ENCODE measurements at regions not wholly inside any gene's neighbourhood (a gene's known extent, or its start where the extent isn't known, plus 50 kb on each side); places are given as distances from the start of the nearest gene placed in this dataset.

DNA sequence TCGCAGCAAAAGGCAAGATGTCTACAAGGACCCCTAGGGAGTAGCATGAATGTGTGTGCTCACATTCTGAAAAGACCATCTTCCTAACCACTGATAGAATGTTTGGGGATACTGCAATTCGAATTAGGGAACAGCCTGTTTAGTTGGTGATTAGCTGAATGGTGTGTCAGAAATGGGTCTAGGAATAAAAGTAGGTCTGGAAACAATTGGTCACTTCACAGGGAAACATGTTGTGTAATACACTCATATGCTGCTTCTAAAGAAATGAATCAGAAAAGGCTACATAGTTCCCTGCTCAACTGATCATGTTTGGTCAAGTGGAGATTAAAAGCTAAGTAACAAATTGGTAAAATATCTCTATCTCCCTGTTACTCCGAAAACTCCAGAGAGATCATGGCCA, 2362.4 kb upstream of the TENM3 start:
- Mint-ChIP-seq H3K27ac (ENCODE audit: unreplicated experiment) (no peak overlapping the region), H3K9me3 (ENCODE audit: unreplicated experiment) (no peaks in the 10 kb centered on the region), H3K36me3 (ENCODE audit: low read depth, unreplicated experiment) (no peaks in the 10 kb centered on the region), H3K4me1 (ENCODE audit: unreplicated experiment) (no peaks in the 10 kb centered on the region), H3K4me3 (ENCODE audit: unreplicated experiment) (no peak overlapping the region), H3K27me3 (ENCODE audit: unreplicated experiment) (no peaks in the 10 kb centered on the region)
- DNase-seq (ENCODE audit: low spot score): no peak
- TF ChIP-seq, protein P1, sequence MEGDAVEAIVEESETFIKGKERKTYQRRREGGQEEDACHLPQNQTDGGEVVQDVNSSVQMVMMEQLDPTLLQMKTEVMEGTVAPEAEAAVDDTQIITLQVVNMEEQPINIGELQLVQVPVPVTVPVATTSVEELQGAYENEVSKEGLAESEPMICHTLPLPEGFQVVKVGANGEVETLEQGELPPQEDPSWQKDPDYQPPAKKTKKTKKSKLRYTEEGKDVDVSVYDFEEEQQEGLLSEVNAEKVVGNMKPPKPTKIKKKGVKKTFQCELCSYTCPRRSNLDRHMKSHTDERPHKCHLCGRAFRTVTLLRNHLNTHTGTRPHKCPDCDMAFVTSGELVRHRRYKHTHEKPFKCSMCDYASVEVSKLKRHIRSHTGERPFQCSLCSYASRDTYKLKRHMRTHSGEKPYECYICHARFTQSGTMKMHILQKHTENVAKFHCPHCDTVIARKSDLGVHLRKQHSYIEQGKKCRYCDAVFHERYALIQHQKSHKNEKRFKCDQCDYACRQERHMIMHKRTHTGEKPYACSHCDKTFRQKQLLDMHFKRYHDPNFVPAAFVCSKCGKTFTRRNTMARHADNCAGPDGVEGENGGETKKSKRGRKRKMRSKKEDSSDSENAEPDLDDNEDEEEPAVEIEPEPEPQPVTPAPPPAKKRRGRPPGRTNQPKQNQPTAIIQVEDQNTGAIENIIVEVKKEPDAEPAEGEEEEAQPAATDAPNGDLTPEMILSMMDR (IDR thresholded peaks at IDR 0.05; ENCODE audit: unreplicated experiment): no peak

DNA sequence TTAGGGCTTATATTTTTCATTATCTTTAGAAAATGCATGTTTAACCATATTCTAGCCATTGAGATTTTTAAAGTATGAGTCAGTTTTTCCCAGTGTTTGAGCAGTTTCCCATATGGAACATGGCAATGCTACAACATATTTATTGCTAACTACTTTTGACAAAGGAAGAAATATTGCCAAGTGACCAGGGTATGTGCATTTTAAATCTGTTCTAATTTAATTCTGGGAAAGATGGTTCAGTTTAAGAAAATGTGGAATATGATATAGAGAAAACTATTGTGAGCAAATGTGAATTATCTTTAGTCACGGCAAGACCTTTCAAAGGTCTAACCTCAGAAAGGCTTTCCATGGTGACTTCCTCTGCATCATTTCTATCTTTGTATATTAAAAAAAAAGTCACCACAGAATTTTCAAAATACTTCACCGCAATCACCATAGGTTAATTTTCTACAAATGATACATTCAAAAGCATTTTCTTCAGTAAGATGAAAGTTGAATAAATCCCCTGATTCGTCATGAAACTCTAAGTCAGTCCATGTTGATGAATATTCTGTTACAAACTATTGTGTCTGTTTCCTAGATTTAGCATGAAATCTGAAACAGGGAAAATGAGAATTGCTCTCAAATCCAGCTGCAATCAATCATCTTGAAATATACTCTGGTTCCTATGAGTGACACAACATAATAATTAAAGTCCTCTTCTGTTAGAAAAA, 2349.0 kb upstream of the TENM3 start:
- Mint-ChIP-seq H3K36me3 (ENCODE audit: low read depth, unreplicated experiment) (no peaks in the 10 kb centered on the region), H3K4me3 (ENCODE audit: unreplicated experiment) (no peak overlapping the region), H3K27ac (ENCODE audit: unreplicated experiment) (no peak overlapping the region), H3K4me1 (ENCODE audit: unreplicated experiment) (no peaks in the 10 kb centered on the region), H3K9me3 (ENCODE audit: unreplicated experiment) (no peaks in the 10 kb centered on the region), H3K27me3 (ENCODE audit: unreplicated experiment) (no peaks in the 10 kb centered on the region)
- TF ChIP-seq, protein P1 (IDR thresholded peaks at IDR 0.05; ENCODE audit: unreplicated experiment): no peak
- no peak for DNase-seq (ENCODE audit: low spot score)

DNA sequence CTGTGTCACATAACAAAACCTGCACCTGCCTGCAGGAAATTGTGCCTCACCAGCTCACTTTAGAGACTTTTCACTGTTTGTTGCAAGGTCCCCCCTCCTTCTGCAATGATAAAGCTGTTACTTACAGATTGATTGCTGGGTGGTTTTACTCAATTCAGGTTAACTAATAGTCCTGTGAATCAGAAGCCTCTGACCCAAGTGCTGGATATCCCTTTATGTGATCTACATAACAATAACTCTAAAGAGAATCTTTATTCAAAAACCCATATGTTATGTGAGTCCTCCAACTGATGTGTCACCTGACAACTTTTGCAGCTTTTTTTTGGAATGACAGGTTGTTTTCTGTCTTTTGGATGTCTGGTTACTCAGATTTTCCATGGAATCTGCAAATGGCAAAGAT, 2323.6 kb upstream of the TENM3 start:
- DNase-seq (ENCODE audit: low spot score): no peak
- Mint-ChIP-seq H3K36me3 (ENCODE audit: low read depth, unreplicated experiment) (no peaks in the 10 kb centered on the region), H3K27ac (ENCODE audit: unreplicated experiment) (no peak overlapping the region), H3K27me3 (ENCODE audit: unreplicated experiment) (no peaks in the 10 kb centered on the region), H3K4me1 (ENCODE audit: unreplicated experiment) (no peaks in the 10 kb centered on the region), H3K4me3 (ENCODE audit: unreplicated experiment) (no peak overlapping the region), H3K9me3 (ENCODE audit: unreplicated experiment) (no peaks in the 10 kb centered on the region)
- TF ChIP-seq, protein P1 (IDR thresholded peaks at IDR 0.05; ENCODE audit: unreplicated experiment): no peak

DNA sequence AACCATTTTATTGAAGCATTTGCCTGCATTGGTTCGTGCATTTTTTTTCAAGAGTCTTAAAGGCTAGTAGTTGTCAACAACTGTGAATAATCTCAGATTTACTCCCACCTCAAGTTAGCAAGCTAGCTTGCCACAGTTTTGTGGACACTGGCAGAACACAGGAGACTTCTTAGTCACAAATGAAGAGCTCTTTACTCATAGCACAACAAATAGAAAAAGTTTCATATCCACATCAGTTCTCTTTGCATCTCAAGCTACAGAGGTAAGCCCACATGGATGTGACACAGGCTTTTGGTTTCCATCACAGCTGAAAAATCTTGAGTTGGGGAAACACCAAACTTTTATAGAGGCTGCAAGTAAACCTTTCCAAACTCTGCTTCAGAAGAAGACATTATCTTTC, 2315.7 kb upstream of the TENM3 start:
- Mint-ChIP-seq H3K4me1 (ENCODE audit: unreplicated experiment) (no peaks in the 10 kb centered on the region), H3K36me3 (ENCODE audit: low read depth, unreplicated experiment) (no peaks in the 10 kb centered on the region), H3K27me3 (ENCODE audit: unreplicated experiment) (no peaks in the 10 kb centered on the region), H3K9me3 (ENCODE audit: unreplicated experiment) (no peaks in the 10 kb centered on the region), H3K27ac (ENCODE audit: unreplicated experiment) (no peak overlapping the region), H3K4me3 (ENCODE audit: unreplicated experiment) (no peak overlapping the region)
- TF ChIP-seq, protein P1 (IDR thresholded peaks at IDR 0.05; ENCODE audit: unreplicated experiment): no peak
- no peak for DNase-seq (ENCODE audit: low spot score)

DNA sequence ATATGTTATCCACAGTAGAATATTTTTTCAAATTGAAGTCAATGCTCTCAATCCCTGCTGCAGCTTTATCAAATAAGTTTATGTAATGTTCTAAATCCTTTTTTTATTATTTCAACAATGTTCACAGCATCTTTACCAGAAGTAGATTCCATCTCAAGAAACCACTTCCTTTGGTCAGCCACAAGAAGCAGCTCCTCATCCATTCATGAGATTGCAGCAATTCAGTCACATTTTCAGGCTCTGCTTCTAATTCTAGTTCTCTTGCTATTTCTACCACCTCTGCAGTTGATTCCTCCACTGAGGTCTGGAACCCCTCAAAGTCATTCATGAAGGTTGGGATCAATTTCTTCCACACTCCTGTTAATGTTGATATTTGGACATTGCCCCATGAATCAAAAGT, 2301.3 kb upstream of the TENM3 start:
- Mint-ChIP-seq H3K4me1 (ENCODE audit: unreplicated experiment) (no peaks in the 10 kb centered on the region), H3K27ac (ENCODE audit: unreplicated experiment) (no peak overlapping the region), H3K9me3 (ENCODE audit: unreplicated experiment) (no peaks in the 10 kb centered on the region), H3K36me3 (ENCODE audit: low read depth, unreplicated experiment) (peaks cover 7% of the 10 kb centered on the region), H3K27me3 (ENCODE audit: unreplicated experiment) (peaks cover 2% of the 10 kb centered on the region), H3K4me3 (ENCODE audit: unreplicated experiment) (no peak overlapping the region)
- TF ChIP-seq, protein P1 (IDR thresholded peaks at IDR 0.05; ENCODE audit: unreplicated experiment): no peak
- DNase-seq (ENCODE audit: low spot score): no peak

Data from endothelial cell (in vitro differentiated cells).